Stimulated activated CD8-positive, alpha-beta memory T cell treated with anti-CD3 and anti-CD28 coated beads, Interleukin-12 subunit alpha, Interleukin-12 subunit beta, amount 100 ng/mL, for 1 hour (primary cell): ENCODE measurements at regions not wholly inside any gene's neighbourhood (a gene's known extent, or its start where the extent isn't known, plus 50 kb on each side); places are given as distances from the start of the nearest gene placed in this dataset.
"Not testable (repeated sequence)": the region's sequence is repeated elsewhere in the genome, so short reads cannot be mapped to it uniquely, and the experiment has no call there.

Experiments used
- DNase-seq: peaks from one replicate; pipeline ENCODE4 v3.0.0-alpha.2; 2020; ENCODE audit warnings: low read depth

DNA sequence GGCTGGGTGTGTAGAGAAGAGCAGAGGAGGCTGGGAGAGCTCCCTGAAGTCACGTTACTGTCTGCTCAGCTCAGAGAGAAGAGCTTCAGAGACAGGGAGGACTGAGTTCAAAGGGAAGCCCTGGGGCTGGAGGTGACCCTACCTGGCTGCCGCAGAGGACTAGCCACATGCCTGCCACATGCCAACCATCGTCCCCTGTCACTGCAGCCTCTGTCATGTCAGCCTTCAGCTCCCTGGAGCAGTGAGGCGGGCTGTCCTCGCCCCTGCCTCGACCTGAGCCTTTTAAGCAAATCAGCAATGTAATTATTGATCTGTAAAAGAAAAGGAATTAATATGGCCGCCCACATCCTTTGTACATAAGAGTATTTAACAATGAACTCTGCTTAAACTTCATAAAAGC lies 89.3 kb upstream of the RET start:
- no peak for DNase-seq

DNA sequence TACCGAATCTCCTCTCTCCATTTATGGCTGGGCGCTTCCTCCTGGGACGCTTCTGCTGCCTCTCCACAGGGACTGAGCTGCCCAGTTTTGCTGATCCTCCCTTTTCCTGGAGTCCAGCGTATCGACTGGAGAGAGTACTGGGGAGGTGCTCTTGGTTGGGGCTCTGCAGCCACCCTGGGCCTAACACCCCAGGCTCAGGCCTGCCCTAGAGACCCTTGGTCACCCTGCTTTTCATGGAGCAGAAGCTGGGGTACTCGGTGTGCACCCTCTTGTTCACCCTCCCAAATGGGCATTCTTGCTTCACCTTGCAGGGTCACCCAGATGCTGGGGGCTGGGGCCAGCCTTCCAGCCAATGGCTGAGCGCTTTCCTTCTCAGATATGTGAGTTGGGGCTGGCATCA lies 88.8 kb upstream of the RET start:
- no peak for DNase-seq

DNA sequence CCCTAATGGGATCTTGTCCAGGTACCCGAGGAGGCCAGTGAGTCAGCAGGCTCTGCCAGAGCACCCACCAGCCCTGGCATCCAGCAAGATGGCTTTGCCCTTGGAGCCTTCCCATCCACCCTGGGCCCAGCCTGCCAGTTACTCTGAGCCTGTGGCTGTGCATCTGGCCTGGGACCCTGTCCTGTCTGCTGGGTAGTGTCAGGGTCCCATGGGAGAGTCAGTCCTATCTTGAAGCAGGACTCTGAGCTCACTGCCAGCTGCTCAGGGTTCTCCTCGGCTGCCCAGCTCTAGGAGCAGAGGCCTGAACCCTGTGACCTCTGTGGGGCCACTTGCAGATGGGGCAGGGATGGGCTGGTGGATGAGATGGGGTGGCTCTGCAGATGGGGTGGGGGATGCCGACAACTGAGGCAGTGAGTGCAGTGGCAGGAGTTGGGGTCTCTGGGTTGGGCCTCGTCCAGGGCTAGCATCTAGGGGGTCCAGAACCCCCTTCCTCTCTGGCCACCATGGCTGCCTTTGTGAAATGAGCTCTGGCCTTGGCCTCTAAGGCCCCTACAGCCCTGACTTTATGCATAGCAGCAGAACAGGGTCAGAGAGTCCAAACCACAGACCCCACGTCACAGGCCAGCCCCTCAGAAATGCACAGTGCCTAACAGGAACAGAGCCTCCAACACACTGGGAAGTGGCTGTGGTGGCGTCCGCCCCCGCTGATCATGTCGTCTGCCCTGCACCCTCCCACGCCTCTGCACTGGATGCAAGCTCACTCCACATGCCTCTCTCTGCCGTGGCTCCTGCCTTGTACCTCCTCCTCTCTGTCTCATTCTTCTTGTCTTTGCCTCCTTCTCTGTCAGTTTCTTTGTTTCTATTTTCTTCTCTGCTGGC lies 88.1 kb upstream of the RET start:
- DNase-seq: no peak

DNA sequence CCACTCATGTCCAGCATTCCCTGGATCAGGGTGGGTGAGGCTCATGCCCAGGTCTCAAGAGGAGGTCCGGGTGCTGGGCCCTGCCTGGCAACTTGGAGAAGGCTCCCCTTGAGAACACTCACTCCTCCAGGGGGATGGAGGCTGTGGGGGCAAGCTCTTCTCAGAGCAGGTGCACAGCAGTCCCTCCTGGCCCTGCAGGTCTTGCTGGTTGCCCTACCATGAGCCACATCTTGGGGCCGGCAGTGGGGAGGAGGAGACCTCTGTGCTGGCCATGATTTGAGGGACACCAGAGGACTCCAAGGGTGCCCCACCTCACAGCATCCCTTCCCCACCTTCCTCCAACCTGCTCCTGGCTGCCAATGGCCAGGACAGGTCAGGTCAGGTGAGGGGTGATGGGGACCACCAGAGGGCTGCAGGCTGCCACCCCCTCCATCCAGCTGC lies 87.4 kb upstream of the RET start:
- DNase-seq: no peak

DNA sequence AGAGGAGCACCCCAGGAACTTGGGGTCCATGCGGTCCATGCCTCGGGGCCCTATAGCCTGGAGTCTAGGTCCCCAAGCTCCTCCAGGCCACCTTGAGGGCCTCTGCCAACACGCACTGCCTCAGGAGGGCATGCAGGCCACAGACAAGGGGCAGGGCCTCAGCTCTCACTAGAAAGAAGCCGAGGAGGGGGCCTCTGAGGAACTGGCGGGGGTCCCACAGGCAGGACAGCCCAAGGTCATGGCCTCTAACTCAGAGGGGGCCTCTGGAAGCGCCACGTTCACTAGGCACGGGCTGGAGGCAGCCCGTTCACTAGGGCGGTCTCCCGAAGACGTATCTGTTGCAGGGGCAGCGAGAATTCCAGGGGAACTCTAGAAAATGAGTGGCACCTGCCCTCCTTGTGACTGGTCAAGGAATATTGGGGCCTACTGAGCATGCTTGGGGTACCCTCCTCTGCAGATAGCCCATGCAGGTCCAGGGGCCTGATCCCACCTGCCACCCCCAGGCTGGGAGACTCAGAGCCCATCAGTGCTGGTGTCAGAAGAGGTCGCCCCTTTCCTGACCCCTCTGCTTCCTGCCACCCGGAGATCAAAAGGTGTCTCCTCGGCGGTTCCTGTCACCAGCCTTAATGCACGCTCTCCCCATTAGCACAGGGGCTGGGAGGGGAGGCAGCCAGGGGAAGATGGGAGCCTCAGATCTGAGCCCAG lies 86.7 kb upstream of the RET start:
- no peak for DNase-seq

DNA sequence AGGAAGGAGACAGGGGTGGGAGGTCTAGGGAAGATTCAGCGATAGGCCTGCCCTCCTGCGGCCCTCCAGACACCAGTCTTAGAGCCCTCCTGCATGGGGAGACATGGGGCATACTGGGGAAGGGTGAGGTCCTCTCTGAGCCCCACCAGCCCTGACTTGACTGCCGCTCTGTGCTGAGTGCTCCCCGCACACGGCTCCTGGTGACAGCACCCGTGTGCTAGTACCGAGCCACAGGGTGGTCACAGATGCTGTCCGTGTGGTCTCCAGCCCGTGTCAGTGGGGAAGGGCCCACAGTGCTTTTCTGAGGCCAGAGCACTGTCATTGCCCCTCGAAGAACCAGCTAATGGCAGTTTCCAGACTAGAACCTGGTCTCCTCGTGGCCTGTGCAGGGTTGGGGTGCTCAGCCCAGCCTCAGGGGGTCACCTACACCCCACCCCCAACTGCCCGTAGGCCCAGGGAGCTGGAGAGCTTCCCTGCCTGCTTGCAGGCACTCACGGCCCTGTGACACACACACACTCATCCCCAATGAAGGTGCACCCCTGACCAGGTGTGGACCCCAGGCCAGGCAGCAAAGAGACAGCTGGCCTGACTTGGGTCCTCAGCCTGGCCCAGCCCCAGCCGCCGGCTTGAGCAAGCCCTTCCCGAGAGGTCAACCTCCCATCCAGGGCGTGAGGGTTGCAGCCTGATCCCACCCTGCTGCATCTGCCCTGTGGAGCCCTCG lies 86.0 kb upstream of the RET start:
- DNase-seq: no peak

DNA sequence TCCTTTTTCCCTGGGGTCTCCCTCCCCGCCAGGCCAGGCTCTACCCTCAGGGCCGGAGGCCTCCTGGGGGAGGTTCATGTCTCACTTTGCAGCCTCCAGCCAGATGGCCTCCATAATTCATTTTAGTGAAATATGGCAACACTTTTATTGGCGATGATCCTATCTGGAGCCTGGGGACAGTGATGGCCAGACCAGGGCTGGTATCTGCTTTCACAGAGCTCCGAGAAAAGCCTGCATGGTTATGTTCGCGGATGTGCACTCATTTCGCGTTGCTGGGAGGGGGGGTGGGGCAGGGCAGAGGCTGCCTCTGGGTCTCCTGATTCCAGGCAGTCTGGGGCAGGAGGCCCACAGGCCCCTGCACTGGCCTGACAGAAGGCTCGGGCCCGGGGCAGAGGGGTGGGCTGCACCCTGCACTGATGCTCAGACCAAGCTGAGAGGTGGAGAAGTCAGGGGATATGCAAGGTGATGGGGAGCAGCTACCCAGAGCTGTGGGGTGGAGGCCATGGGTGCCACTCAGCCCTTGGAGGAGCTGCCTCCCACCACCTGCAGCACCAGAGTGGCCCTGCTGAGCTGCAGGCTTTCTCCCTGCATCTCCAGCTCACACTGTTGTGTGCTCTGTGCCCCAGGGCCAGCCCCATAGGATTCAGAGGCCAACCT lies 85.3 kb upstream of the RET start:
- DNase-seq: no peak

DNA sequence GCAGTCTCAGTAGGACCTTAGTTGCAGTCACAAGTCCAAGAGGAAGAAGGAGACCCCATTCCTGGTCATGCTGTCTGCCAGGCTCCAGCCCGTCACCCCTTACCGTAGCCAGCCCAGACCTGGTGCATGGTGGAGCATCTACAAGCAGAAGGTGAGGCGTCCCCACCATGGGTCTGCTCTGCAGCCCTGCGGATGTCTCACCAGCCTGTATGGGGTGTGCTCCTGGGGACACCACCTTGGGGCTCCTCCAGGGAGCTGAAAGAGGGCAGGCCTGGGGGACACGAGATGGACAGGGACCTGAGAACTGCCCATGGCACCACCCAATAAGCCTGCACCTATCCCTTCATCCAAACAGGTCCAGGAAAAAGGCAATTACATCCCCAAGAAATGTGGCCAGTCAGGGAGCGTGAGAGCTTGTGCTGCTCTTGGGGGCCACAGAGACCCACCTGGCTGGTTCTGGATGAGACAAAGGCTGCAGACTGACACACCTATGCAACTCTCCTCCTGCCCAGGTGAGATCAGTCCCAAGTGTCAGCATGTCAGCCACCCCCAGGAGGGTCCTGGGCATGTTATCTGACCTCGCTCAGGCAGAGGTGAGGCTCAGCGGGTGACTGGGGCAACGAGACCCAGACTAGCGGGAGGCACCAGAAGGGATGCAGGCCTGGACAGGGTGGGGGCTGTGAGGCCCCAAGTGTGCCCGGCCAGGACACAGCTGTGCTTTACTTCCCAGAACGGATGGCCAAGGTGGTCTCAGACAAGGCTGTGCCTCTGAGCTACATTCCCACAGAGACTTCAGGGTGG lies 84.5 kb upstream of the RET start:
- DNase-seq: no peak

DNA sequence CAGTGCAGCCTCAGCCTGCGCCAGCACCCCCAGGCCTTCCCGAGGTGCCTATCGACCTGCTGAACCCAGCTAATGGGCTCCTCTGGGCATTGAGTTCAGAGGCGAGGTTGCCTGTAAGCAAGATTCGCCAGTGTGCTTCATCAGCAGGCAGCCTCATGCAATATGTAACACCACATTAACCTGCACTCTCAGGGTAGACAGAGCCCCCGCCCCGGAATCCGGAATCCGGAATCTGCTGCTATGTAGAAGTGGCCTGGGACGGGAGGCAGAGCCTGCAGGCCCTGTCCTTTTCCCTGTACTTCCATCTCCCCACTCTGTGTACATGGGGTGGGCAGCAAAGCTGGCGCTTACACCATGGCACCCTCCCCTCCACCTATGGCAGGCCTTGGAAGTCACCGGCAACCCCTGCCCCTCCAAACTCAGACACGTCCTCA lies 83.9 kb upstream of the RET start:
- DNase-seq: no peak

DNA sequence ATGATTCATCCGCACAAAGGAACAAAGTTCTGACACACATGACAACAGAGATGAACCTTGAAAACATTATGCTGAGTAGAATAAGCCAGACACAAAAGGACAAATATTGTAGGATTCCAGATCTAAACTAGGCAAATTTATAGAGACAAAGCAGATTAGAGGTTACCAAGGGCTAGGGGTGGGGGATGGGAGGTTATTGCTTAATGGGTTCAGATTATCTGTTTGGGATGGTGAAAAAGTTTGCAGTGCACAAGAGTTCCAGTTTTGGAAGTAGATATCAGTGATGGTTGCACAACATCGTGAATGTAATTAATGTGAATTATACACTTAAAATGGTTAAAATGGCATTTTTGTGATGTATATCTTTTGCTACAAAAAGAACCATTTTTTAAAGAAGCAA lies 82.0 kb upstream of the RET start:
- DNase-seq: not testable (repeated sequence)

DNA sequence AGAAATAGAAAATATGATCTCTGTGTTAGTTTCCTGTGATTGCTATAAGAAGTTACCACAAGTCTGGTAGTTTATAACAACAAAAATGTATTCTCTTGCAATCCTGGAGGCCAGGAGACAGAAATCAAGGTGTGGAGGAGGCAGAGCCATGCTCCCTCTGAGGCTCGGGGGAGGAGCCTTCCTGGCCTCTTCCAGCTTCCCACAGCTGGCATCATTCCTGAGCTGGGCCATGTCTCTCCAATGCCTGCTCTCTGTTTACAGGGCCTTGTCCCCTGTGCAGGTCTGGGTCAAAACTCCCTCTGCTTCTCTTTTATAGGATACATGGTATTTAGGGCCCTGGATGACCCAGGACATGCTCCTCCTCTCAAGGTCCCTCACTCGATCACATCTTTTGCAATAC lies 81.3 kb upstream of the RET start:
- no peak for DNase-seq

DNA sequence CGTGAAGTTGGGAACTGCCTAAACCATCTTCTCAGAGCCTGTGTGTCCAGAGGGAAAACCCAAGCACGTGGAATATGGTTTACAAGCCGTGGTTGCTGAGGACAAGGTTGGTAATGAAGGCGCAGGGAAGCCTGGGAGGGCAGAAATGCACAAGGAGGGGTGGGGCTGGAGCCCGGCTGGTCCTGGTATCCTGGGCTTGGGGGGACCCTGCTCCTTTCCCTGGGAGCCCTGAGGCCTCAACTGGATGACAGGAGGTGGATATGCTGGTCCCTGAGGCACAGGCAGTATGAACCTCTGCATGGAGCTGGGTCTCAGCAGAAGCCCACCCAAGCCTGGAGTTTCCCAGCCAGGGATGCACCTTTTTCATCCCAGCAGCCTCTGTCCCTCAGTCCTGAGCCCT lies 80.3 kb upstream of the RET start:
- no peak for DNase-seq

DNA sequence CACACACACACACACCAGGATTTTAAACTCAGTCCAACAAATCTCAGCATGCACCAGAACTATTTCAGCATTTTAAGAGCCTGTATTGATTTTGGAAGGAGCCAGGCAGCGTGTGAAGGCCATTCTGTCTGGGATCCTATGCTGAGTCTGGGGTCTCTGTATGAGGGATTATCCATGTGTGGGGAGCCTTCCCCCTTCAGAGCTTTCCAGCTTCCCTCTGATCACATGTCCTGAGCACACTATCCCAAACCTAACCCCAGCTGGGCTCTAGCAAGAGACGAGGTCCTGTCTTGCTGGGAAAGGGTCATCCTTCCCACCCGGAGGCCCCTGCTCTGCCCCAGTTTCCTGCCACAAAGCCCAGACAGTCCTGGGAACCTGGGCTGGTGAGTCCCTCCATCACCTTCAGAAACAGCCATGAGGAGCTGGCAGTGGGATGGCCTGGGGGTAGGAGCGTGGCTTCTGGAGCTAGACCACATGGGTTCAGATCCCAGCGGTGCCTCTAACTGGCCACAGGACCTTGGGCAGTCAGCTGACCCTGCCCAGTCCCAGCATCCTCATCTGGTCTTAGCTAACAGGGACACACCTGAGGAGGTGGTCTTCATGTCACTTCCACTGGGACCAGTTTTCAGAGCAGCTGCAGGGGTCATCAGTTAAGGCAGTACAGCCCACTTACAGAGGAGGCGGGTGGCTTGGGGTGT lies 79.6 kb upstream of the RET start:
- no peak for DNase-seq

DNA sequence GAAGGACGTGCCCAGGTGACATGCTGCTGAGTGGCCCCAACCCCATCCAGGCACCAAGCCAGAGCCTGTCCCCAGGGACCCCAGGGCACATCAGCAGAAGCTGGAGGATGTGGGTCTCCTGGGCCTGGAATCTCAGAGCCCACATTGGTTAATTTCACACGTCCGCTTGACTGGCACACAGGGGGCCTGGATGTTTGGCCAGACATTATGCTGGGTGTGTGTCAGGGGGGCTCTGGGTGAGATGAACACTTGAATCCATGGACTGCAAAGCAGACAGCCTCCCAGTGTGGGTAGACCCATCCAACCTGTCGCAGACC lies 79.1 kb upstream of the RET start:
- DNase-seq: no peak

DNA sequence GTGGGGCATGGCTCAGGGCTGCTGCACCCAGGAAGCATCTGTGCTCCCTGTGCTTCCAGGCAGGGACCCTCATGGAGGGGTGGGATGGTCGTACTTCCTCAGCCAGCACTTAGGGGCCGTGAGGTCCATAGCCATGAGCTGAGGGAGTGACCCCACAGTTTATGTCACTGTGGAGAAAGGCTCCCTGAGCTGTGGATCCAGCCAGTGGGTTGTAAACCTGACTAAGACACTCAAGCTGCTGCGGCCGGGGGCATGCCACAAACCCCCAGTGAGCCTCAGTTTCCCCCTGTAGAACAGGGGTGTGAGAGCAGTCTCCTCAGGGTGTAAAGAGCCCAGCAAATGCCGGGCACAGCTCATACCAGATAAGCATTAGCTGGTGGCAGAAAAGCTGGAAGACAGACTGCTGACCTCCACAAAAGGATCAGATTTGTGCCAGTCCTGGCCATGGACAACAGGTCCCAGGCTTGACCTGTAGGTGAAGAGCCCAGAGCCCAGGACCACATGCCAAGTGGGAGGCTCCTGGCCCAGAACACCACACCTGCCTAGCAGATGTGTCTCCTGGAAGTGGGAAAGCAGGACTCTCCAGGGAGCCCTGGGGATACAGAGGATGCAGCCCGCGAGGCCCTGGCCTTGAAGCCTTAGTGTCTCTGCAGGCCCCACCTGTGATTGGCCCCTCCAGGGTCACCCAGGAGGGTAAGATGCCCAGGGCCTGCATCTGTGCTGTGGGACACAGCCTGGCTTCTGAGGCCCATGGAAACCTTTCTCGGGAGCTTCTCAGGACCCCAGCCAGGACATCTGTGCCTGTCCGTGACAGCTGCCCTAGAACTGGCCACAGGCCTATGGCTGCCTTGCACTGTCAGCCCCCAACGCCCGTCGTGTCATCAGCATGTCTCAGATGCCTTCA lies 78.1 kb upstream of the RET start:
- no peak for DNase-seq

DNA sequence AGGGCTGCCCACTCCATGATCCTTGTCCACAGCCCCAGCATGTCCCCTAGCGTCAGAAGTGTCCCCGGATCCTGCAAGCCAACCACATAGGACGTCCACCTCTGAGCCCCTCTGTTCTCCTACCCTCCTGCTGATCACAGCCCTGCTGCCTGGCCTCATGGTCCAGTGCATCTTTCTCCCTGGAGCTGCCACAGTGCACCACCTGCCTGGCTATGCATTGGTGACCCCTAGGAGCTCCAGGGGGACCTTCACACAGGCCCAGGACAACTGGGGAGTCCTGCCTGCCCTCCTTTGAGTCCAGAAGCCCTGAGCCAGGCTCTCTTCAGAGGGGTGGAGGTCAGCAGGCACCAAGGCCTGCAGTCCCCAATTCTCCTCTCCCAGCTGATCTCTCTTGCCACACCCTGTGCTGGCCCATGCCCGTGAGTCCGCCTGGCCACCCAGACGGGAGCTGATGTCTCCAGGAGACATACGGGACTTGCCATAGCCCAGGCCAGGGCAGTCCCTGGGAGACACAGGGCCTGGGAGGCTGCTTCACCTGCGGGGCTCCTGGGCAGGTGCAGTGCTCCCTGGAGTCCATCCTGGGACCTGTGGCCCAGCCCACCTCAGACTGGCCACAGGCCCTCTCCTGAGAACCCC lies 77.4 kb upstream of the RET start:
- no peak for DNase-seq

DNA sequence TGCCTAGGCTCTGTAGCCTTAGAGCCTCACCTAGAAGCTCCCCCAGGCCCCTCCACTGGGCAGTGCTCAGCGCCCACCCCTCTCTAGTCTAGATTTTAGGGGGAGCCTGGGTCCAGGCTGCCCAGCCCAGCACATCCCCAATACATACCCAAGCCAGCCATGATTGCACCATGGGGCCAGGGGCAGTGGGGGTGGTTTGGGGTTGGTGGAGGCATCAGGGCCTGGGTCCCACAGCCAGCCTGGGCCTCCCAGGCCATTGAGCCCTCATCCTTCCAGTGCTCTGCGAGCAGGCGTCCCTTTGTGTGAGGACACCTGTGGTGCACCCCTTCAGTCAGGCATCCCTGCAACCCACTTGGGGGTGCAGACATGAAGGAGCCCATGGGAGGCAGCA lies 76.9 kb upstream of the RET start:
- DNase-seq: no peak

DNA sequence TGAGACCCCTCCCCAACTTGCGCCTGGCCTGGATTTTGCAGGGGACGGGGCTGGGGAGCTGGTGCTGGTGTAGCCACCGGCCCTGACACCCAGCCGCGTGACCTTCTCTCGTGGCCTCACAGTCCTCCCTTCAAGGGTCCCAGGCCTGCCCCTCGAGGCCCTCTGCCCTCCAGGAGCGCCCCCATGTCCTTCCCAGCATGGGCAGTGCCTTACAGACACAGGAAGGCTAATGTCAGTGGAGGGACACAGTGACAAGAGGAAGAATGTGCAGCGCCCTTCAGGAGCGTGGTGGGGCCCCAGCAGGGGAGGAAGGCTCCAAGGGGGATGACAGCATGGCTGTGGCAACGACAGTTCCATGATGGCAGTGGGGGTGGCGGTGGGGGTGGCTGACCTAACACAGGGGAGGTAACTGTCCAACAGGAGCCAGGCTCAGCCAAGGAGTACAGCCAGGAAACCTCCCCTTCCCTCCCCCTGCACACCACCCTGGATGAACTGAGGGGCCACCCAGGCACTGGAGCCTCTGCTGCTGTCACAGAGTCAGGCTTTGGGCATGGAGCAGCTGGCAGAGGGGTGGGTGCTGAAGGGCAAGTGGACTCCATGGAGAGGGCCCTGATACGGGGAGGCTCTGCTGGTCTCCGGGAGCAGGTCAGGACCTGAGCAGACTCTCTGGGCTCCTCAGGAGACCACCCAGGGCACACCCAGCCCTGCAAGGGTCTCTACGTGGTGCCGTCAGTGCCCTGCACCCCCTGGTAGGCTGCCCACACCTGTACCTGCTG lies 76.0 kb upstream of the RET start:
- no peak for DNase-seq

DNA sequence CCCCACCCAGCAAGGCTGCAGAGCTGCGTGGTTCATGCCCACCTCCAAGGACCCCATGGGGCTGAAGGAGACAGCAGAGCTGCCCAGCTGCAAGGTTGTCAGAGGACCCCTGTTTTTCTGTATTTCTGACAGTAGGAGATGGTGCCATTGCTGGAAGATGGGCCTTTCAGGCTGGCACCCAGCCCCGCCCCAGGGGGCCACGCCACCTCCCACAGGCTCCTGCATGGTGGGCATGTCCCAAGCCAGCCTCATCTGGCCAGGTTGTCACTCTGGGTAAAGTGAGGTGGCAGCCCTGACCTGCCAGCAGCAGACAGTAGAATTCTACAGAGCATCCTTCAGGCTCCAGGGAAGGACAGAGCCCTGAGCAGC lies 75.5 kb upstream of the RET start:
- no peak for DNase-seq
